ENCODE measurements at regions not wholly inside any gene's neighbourhood (a gene's known extent, or its start where the extent isn't known, plus 50 kb on each side); places are given as distances from the start of the nearest gene placed in this dataset.
"Not testable (repeated sequence)": the region's sequence is repeated elsewhere in the genome, so short reads cannot be mapped to it uniquely, and the experiment has no call there.

GRCh38 chrX:137646472-137646871 is 80.5 kb downstream of the ZIC3 start:
- DNase-seq (ENCODE audit: low spot score), result no peak

GRCh38 chrX:137651647-137652046 is 85.7 kb downstream of the ZIC3 start:
- no peak for DNase-seq (ENCODE audit: low spot score)

GRCh38 chrX:137652086-137652485 is 86.2 kb downstream of the ZIC3 start:
- DNase-seq (ENCODE audit: low spot score), result no peak

- no peak for DNase-seq (ENCODE audit: low spot score)
These were observed 88.6 kb downstream of the ZIC3 start for GRCh38 chrX:137654481-137654880.

GRCh38 chrX:137667776-137668175 is 101.8 kb downstream of the ZIC3 start:
- DNase-seq (ENCODE audit: low spot score), result no peak

- no peak for DNase-seq (ENCODE audit: low spot score)
These were observed 118.7 kb downstream of the ZIC3 start for GRCh38 chrX:137684591-137684990.

- no peak for DNase-seq (ENCODE audit: low spot score)
These were observed 129.5 kb downstream of the ZIC3 start for GRCh38 chrX:137695417-137695816.

GRCh38 chrX:137707348-137707747 is 141.4 kb downstream of the ZIC3 start:
- DNase-seq (ENCODE audit: low spot score), result no peak

- DNase-seq (ENCODE audit: low spot score), result no peak
These were observed 176.9 kb downstream of the ZIC3 start for GRCh38 chrX:137742846-137743245.

- no peak for DNase-seq (ENCODE audit: low spot score)
These were observed 177.5 kb downstream of the ZIC3 start for GRCh38 chrX:137743414-137743813.

GRCh38 chrX:137746289-137746688 is 180.4 kb downstream of the ZIC3 start:
- no peak for DNase-seq (ENCODE audit: low spot score)

- no peak for DNase-seq (ENCODE audit: low spot score)
These were observed 181.5 kb downstream of the ZIC3 start for GRCh38 chrX:137747244-137748043.

GRCh38 chrX:137748827-137749226 is 182.9 kb downstream of the ZIC3 start:
- DNase-seq (ENCODE audit: low spot score), result no peak

- DNase-seq (ENCODE audit: low spot score), result no peak
These were observed 183.3 kb downstream of the ZIC3 start for GRCh38 chrX:137749246-137749645.

- no peak for DNase-seq (ENCODE audit: low spot score)
These were observed 205.6 kb downstream of the ZIC3 start for GRCh38 chrX:137771537-137771936.

GRCh38 chrX:137792214-137792613 is 226.3 kb downstream of the ZIC3 start:
- no peak for DNase-seq (ENCODE audit: low spot score)

GRCh38 chrX:137797926-137798325 is 232.0 kb downstream of the ZIC3 start:
- DNase-seq (ENCODE audit: low spot score), result not testable (repeated sequence)

GRCh38 chrX:137823257-137823656 is 257.3 kb downstream of the ZIC3 start:
- no peak for DNase-seq (ENCODE audit: low spot score)

- no peak for DNase-seq (ENCODE audit: low spot score)
These were observed 281.4 kb downstream of the ZIC3 start for GRCh38 chrX:137847376-137847775.

- DNase-seq (ENCODE audit: low spot score), result no peak
These were observed 282.5 kb downstream of the ZIC3 start for GRCh38 chrX:137848266-137848905.

- DNase-seq (ENCODE audit: low spot score), result no peak
These were observed 286.6 kb downstream of the ZIC3 start for GRCh38 chrX:137852502-137852901.

- no peak for DNase-seq (ENCODE audit: low spot score)
These were observed 289.6 kb downstream of the ZIC3 start for GRCh38 chrX:137855490-137855889.

- DNase-seq (ENCODE audit: low spot score), result no peak
These were observed 292.2 kb downstream of the ZIC3 start for GRCh38 chrX:137858106-137858505.

- no peak for DNase-seq (ENCODE audit: low spot score)
These were observed 312.5 kb downstream of the ZIC3 start for GRCh38 chrX:137878401-137878800.

Data from HuH-7 (cell line).